ENCODE measurements at regions not wholly inside any gene's neighbourhood (a gene's known extent, or its start where the extent isn't known, plus 50 kb on each side); places are given as distances from the start of the nearest gene placed in this dataset.
"Not testable (repeated sequence)": the region's sequence is repeated elsewhere in the genome, so short reads cannot be mapped to it uniquely, and the experiment has no call there.

DNA sequence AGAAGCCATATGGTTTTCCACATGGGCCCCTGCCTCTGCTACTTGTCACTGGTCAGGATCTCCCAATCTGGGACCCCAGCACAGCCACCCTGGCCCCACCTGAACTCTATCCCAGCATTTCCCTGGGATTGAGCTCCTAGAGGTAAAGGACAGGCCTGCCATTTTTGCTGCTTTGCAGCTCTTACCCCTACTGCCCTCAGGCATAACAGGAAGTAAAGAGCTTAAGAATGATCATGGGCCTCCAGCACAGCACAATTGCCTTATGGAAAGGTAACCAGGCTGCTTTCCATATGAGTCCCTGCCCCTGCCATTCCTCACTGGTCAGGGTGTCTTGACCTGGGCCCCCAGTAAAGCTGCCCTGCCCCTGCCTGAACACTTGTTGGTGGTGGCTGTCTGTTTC, 196.6 kb upstream of the XIST start:
- TF ChIP-seq POLR2AphosphoS5 (IDR thresholded peaks at IDR 0.05; ENCODE audit: low read depth) (no peak), CTCF (IDR thresholded peaks at IDR 0.05; ENCODE audit: insufficient read depth, low read length) (no peak), GABPA (IDR thresholded peaks at IDR 0.05; ENCODE audit: low read depth) (no peak), SPI1 (IDR thresholded peaks at IDR 0.05; ENCODE audit: borderline replicate concordance, low read depth) (no peak)
- TF ChIP-seq, protein P1, sequence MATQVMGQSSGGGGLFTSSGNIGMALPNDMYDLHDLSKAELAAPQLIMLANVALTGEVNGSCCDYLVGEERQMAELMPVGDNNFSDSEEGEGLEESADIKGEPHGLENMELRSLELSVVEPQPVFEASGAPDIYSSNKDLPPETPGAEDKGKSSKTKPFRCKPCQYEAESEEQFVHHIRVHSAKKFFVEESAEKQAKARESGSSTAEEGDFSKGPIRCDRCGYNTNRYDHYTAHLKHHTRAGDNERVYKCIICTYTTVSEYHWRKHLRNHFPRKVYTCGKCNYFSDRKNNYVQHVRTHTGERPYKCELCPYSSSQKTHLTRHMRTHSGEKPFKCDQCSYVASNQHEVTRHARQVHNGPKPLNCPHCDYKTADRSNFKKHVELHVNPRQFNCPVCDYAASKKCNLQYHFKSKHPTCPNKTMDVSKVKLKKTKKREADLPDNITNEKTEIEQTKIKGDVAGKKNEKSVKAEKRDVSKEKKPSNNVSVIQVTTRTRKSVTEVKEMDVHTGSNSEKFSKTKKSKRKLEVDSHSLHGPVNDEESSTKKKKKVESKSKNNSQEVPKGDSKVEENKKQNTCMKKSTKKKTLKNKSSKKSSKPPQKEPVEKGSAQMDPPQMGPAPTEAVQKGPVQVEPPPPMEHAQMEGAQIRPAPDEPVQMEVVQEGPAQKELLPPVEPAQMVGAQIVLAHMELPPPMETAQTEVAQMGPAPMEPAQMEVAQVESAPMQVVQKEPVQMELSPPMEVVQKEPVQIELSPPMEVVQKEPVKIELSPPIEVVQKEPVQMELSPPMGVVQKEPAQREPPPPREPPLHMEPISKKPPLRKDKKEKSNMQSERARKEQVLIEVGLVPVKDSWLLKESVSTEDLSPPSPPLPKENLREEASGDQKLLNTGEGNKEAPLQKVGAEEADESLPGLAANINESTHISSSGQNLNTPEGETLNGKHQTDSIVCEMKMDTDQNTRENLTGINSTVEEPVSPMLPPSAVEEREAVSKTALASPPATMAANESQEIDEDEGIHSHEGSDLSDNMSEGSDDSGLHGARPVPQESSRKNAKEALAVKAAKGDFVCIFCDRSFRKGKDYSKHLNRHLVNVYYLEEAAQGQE (IDR thresholded peaks at IDR 0.05; ENCODE audit: insufficient replicate concordance, low read depth): no peak
- no peak overlapping the region for H3K27ac ChIP-seq (replicated peaks)
- H3K27me3 ChIP-seq (ENCODE audit: insufficient read depth, poor library complexity, severe bottlenecking): peaks cover 2% of the 10 kb centered on the region
- no peak for DNase-seq (ENCODE audit: low read depth in 1 of 2, low spot score in 1 of 2)
- H3K4me3 ChIP-seq (replicated peaks; ENCODE audit: insufficient read depth, low read length): no peak overlapping the region

- H3K4me3 ChIP-seq (replicated peaks; ENCODE audit: insufficient read depth, low read length); H3K27me3 ChIP-seq (ENCODE audit: insufficient read depth, poor library complexity, severe bottlenecking); DNase-seq (ENCODE audit: low read depth in 1 of 2, low spot score in 1 of 2); H3K27ac ChIP-seq (replicated peaks): not testable (repeated sequence)
Observed at GRCh38 chrX:74034066-74034465, 181.6 kb upstream of the XIST start.

GRCh38 chrX:74031527-74031926, 179.0 kb upstream of the XIST start:
- H3K27me3 ChIP-seq (ENCODE audit: insufficient read depth, poor library complexity, severe bottlenecking); H3K4me3 ChIP-seq (replicated peaks; ENCODE audit: insufficient read depth, low read length); DNase-seq (ENCODE audit: low read depth in 1 of 2, low spot score in 1 of 2); H3K27ac ChIP-seq (replicated peaks): not testable (repeated sequence)

DNA sequence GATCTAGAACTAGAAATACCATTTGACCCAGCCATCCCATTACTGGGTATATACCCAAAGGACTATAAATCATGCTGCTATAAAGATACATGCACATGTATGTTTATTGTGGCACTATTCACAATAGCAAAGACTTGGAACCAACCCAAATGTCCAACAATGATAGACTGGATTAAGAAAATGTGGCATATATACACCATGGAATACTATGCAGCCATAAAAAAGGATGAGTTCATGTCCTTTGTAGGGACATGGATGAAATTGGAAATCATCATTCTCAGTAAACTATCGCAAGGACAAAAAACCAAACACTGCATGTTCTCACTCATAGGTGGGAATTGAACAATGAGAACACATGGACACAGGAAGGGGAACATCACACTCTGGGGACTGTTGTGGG, 178.3 kb upstream of the XIST start:
- not testable (repeated sequence) for H3K4me3 ChIP-seq (replicated peaks; ENCODE audit: insufficient read depth, low read length); DNase-seq (ENCODE audit: low read depth in 1 of 2, low spot score in 1 of 2); H3K27me3 ChIP-seq (ENCODE audit: insufficient read depth, poor library complexity, severe bottlenecking); H3K27ac ChIP-seq (replicated peaks)

DNA sequence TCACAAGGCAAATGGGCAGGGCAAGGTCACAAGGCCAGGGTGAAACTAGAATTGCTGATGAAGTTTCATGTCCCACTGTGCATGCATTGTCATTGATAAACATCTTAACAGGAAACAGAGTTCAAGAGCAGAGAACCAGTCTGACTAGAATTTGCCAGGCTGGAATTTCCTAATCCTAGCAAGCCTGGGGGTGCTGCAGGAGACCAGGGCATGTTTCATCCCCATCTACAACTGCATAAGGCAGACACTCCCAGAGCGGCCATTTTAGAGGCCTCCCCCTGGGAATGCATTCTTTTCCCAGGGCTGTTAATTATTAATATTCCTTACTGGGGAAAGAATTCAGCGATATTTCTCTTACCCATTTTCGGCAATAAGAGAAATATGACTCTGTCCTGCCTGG, 172.6 kb upstream of the XIST start:
- not testable (repeated sequence) for H3K4me3 ChIP-seq (replicated peaks; ENCODE audit: insufficient read depth, low read length); H3K27me3 ChIP-seq (ENCODE audit: insufficient read depth, poor library complexity, severe bottlenecking); DNase-seq (ENCODE audit: low read depth in 1 of 2, low spot score in 1 of 2); H3K27ac ChIP-seq (replicated peaks)

DNA sequence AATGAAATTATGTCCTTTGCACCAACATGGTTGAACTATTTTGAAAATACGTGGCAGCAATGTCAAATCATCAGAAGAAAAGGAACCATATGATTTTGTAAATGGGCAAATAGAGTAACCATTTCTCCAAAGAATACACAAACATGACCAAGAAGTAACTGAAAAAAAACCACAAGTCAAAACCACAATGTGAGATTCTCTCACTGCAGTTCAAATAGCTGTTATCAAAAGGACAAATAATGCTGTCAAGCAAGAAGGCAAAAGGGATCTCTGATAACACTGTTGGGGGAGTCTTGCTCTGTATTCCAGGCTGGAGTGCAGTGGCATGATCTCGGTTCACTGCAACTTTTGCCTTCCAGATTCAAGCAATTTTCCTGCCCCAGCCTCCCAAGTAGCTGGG, 170.7 kb upstream of the XIST start:
- no peak for DNase-seq (ENCODE audit: low read depth in 1 of 2, low spot score in 1 of 2)
- H3K27ac ChIP-seq (replicated peaks): 0 out of 2 replicates have a peak overlapping the region, but pooled peaks have one; percentile 13
- no peaks in the 10 kb centered on the region for H3K27me3 ChIP-seq (ENCODE audit: insufficient read depth, poor library complexity, severe bottlenecking)
- H3K4me3 ChIP-seq (replicated peaks; ENCODE audit: insufficient read depth, low read length): no peak overlapping the region
- TF ChIP-seq GABPA (IDR thresholded peaks at IDR 0.05; ENCODE audit: low read depth) (no peak), CTCF (IDR thresholded peaks at IDR 0.05; ENCODE audit: insufficient read depth, low read length) (no peak), SPI1 (IDR thresholded peaks at IDR 0.05; ENCODE audit: borderline replicate concordance, low read depth) (no peak), POLR2AphosphoS5 (IDR thresholded peaks at IDR 0.05; ENCODE audit: low read depth) (no peak)
- TF ChIP-seq, protein P1 (IDR thresholded peaks at IDR 0.05; ENCODE audit: insufficient replicate concordance, low read depth): no peak
